ENCODE measurements at regions not wholly inside any gene's neighbourhood (a gene's known extent, or its start where the extent isn't known, plus 50 kb on each side); places are given as distances from the start of the nearest gene placed in this dataset.

DNA sequence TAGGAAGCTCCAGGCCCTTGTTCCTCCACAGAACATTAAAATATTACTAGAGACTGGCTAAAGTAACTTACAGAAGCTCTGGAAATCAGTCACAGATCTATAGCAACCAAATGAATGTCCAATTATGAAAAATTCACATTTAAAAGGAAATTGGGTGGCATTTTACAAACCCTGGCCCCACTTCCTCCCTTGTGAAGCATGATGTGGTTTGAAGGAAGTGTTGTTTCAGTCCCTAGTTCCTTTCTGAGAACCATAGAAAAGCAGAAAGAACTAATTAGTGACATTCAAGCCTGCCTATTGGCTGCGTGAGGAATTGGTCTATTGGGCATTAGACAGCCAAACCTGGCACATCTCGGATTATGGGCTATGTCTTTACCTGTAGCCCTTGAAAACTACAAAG lies 649.7 kb upstream of the NEGR1 start:
- TF ChIP-seq EZH2 (IDR thresholded peaks at IDR 0.05; ENCODE audit: insufficient read depth, poor library complexity, severe bottlenecking) (no peak), EZH2phosphoT487 (IDR thresholded peaks at IDR 0.05; ENCODE audit: insufficient read depth, low read depth) (no peak)
